T-helper 22 cell (primary cell): ENCODE measurements at regions not wholly inside any gene's neighbourhood (a gene's known extent, or its start where the extent isn't known, plus 50 kb on each side); places are given as distances from the start of the nearest gene placed in this dataset.

Source experiments
- DNase-seq: peaks from one replicate; pipeline ENCODE4 v3.0.0-alpha.2; 2020; ENCODE audit warnings: low read depth

DNA sequence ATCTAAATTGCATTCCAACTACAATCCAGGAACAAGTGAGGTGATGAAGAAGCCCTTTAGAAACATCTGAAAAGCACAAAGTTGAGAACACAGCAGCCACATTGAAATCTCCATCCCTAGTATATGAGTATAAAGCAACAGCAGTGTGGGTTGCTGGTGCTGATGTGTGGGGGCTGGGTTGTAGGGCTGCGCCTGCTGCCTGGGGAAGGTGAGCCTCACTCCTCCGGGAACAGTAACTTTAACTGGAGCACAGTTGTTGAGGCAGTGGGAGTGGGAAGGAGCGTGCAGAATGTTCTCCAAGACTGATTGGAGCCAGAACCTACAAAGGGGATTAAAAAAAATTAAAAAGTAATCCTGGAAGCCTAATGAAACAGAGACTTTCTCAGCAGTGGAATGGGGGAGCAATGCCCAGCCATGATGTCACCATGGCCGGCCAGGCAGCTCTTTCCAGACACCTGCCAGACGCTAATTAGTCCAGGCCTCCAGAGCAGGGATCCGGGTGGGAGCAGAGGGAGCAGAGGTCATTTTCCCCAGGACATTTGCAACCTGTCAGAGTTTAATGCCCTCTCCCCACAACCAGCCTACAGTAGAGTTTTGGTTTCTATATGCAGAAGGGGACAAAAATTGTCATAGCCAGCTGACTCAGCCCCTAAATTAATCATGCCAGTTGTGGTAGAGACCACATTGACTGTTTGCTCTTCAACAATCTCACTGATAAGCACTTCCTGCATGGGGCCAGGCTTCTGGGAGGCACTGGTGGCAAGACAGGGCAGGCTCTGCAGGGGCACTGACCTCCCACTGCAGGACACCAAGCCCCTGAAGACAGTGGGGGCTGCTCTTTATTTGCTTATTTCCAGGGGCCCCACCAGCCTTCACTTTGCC, 133.0 kb upstream of the ZNF32 start:
- no peak for DNase-seq

GRCh38 chr10:43778571-43778970, 129.9 kb upstream of the ZNF32 start:
- DNase-seq: no peak

GRCh38 chr10:43775384-43775783, 126.7 kb upstream of the ZNF32 start:
- no peak for DNase-seq

DNA sequence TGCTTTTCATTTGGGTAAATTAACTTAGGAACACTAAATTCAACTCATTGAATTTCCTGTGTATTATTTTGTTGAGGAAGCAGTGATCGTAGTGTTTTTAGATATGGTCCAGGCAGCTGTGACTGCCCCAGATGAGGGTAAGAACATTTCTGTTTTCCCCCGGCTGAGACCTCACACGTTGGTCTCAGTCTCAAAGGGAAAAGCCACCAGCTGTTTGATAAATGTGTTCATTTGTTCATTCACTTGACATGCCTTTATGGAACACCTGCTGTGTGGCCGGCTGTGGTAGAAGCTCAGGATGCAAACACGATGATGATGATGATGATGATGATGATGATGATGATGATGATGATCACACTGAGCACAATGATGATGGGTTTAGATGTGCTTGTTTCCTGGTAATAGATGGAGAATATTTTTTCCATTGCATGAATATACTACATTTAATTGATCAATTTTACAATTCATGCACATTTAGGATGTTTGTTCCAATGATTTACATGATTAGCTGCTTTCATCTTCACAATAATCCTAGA, 125.6 kb upstream of the ZNF32 start:
- DNase-seq: no peak

DNA sequence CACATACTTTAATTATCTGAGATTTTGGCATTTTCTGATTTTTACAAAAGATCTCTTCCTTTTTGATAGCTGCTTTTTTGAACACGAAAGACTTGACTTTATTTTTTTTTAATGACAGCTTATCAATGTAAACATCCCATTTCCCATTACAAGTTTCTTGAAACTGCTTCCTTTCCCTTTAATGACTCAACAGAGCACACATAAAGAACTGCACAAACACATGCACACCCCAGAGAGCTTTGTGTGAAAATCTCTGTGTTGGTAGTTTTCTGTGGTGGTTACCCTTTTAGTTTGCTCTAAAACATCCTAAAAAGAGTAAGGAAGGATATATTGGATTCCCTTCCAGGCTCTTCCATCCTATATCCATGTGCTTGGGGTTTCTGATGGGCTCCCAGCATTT, 125.1 kb upstream of the ZNF32 start:
- DNase-seq: no peak

DNA sequence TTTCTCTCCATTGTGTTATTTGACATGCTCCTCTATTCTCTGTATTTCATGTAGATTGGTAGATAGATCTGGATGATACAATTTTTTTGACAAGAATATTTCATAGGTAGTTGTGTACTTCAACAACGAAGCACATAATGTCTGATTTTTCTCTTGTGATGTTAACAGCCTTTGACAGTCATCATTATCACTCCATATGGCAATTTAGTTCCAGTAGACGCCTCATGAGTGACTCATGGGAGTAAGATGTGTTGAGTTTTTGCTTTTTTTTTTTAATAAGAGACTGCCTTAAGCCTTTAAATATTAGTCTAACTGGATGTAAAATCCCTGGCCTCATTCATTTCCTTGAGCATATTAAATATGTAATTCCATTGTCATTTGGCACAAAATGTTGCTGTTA, 123.5 kb upstream of the ZNF32 start:
- DNase-seq: no peak

- no peak for DNase-seq
These were observed 123.0 kb upstream of the ZNF32 start for GRCh38 chr10:43771675-43772074.

DNA sequence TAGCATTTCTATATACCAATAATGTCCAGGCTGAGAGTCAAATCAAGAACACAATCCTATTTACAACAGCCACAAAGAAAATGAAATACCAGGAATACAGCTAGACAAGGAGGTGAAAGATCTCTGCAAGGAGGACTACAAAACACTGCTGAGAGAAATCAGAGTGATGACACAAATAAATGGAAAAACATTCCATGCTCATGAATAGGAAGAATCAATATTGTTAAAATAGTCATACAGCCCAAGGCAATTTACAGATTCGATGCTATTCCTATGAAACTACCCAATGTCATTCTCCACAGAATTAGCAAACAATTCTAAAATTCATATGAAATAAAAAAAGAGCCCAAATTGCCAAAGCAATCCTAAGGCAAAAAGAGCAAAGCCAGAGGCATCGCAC, 116.8 kb upstream of the ZNF32 start:
- DNase-seq: no peak

DNA sequence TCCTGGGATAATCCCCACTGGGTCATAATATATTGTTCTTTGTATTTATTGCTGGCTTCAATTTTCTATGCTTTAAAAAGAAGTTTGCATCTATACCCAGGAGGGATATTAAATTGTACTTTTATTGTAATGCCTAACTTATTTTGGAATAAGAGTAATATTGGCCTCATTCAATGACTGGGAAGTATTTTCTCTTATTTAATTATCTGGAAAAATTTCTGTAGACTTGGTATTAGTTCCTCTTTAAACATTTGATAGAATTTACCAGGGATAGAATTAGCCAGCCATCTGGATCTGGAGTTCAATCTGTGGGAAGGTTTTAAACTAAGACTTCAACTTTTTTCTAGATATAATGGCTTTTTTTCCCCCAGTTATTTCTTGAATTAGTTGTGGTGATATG, 115.2 kb upstream of the ZNF32 start:
- no peak for DNase-seq

DNA sequence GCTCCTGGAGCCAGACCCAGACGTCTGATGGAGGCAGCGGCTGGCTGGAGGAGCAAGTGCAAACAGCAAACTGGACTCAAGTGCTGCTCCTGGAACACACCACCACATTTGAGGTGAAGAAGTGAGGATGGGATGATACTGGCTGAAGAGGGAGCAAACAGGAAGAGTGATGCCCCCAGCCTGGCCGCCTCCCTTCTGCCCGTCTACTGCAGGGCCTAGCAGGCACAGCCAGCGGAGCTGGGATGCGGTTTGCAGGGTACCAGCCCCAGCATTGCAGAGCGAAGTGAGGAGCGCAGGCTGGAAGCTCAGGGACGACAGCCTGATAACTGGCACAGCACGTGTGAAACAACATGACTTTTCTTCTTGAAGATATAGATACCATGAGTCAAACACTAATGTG, 111.8 kb upstream of the ZNF32 start:
- DNase-seq: no peak

GRCh38 chr10:43759216-43759615, 110.5 kb upstream of the ZNF32 start:
- DNase-seq: no peak

DNA sequence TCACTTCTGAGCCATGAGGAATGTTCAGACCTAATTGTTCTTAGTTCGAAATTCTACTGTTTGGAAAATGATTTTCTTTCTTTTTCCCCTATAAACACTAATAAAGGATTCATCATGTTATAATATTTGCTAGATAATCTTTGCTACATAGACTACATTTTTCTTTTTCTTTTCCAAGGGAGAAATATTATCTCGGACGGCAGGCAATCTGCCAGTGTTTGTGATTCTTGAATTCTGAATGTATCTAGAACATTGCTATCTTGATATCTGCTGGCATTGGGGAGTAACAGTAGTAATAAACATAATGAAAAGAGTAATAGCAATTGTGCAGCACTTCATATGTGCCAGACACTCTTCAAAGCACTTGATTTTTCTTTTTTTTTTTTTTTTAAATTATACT, 107.7 kb upstream of the ZNF32 start:
- no peak for DNase-seq

DNA sequence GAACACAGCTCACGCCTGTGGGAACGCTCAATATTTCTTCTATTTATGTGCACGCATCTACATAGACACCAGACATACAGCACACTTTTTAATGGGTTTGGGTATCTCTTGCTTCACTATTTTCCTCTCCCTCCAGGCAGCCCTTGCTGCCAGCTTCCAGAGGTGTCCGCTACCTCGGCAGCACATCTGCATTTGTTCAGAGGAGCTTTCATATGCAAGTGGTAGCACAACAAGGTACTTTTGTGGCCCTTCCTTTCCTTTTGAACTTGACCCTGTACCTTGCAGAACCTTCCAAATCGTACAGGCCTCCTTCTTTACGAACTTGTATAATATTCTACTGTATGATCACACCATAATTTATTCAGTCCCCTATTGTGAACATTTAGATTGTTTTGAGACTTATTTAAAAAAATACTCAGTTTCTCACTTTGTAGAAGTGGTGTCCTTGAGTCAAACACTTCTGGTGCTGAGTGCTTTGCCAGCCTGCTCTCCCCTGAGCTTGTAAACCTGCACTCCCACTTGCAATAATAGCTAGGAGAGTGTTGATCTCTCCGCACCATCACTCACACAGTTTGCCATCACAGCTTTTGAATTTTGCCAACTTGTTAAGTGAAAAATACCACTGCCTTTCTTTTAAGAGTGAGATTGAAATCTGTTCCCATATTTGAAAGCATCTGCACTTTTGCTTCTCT, 106.0 kb upstream of the ZNF32 start:
- DNase-seq: no peak

- DNase-seq: no peak
These were observed 104.8 kb upstream of the ZNF32 start for GRCh38 chr10:43753397-43754061.

- DNase-seq: no peak
These were observed 104.0 kb upstream of the ZNF32 start for GRCh38 chr10:43752682-43753081.

DNA sequence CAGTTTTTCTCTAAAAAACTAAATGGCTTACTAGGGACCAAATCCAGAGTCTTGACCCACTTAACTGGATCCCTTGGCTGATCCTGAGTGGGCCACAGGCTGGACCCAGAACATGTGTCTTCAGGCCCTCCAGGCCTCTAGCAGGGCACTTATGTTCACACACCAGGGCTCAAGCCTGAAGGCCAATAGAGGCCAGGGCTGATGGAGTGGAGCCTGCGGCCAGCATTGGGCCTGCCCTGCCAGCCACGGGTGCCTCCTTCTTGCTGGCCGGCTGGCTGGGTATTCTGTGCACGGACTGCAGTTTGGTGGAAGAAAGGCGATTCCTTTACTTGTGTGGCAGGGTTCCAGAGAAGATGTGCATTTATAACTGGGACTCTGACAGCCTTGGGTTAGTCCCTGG, 103.0 kb upstream of the ZNF32 start:
- DNase-seq: no peak

DNA sequence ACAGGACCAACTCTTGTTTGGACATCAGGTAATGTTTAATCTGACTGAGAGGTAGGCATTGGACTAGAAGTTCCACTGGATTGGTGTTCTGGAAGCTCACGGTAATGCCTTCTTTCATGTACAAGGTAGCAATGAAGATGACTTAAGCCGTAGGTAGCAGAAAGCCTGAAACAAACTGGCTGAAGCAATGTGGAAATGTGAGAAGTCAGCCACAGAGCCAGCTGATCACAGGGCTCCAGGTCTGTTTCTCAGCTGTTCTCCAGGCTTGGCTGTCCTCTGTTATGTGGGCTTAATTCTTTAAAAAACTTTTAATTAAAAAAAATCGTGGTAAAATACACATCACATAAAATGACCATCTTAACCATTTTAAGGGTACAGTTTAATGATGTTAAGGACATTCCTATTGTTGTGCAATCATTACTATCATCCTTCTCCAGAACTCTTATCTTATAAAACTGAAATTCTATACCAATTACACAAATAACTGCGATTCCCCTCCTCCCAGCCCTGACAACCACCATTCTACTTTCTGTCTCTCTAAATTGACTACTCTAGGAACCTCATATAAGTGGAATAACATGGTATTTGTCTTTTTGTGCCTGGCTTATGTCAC, 101.4 kb upstream of the ZNF32 start:
- no peak for DNase-seq

- DNase-seq: no peak
These were observed 100.5 kb upstream of the ZNF32 start for GRCh38 chr10:43749145-43749576.

DNA sequence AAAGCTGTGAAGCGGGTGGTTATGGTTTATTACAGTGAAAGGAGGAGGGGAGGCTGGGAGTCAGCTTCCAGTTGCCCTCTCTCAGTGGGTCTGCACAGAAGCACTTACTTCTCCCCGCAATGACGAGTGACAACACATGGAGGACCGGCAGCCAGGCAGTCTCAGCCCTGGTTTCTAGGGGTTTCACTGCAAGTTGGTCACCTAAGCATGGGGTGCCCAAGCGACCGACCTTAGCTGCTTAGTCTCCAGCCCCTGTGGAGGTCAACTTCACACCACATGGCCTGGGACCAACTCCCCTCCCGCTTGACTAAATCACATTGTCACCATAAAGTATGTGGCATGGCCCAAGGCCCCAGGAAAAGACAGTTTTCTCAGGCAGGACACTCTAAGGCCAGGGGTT, 99.9 kb upstream of the ZNF32 start:
- DNase-seq: no peak

DNA sequence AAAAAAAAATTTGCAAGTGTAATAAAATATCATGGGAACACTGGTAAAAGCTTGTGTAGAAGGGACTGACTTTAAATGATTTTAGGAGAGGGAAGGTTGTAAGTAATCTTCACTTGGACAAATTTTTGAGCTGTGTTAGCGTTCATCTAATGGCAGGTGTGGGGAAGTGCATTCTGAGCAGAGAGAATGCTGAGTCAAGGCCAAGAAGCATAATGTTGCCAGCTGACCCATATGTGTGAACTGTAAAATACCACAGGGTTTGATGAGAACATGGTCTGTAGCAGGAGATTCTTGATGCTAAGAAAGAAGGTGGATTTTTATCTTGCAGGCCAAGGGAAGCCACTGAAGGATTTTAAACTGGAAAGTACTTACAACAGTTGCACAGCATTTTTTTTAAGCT, 98.2 kb upstream of the ZNF32 start:
- DNase-seq: no peak

DNA sequence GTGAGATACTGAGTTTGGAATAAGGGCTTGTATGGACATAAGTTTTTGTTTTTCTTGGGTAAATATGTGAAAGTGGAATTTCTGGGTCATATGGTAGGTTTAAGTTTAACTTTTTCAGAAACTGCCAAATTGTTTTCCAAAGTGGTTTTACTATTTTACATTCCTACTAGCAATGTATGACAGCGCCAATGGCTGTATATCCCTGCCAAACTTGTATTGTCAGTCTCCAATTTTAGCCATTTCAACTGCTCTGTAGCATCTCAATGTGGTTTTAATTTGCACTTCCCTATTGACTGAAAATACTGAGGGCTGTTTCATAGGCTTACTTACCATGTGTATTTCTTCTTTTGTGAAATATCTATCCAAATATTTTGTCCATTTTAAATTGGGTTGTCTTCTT, 90.5 kb upstream of the ZNF32 start:
- no peak for DNase-seq

- no peak for DNase-seq
These were observed 88.3 kb upstream of the ZNF32 start for GRCh38 chr10:43737003-43737402.
